HepG2 (cell line): ENCODE measurements at regions not wholly inside any gene's neighbourhood (a gene's known extent, or its start where the extent isn't known, plus 50 kb on each side); places are given as distances from the start of the nearest gene placed in this dataset.

ENCODE experiments used
- CENPX ChIP-seq: sonication (generic); formaldehyde crosslinking; IDR thresholded peaks from 2 replicates; pipeline ENCODE4 v1.9.0; 2021; ENCODE audit warnings: mild to moderate bottlenecking, missing genetic modification reagents, moderate library complexity
- GABPB1 ChIP-seq: IDR thresholded peaks from 2 replicates; pipeline ENCODE4 v1.6.1; 2016; ENCODE audit warnings: mild to moderate bottlenecking, missing genetic modification reagents, moderate library complexity, missing compliant biosample characterization
- GLI4 ChIP-seq: sonication (generic); formaldehyde crosslinking; IDR thresholded peaks from 2 replicates; pipeline ENCODE4 v1.5.1; 2020; ENCODE audit warnings: missing genetic modification reagents, mild to moderate bottlenecking, moderate library complexity, borderline replicate concordance
- PHB2 ChIP-seq: fragments of 450-650 bp; IDR thresholded peaks from 2 replicates; pipeline ENCODE4 v1.6.1; 2018; ENCODE audit not compliant: partially characterized antibody
- RXRB ChIP-seq: IDR thresholded peaks from 2 replicates; pipeline ENCODE4 v1.6.1; 2016; ENCODE audit warnings: borderline replicate concordance, missing genetic modification reagents, missing compliant biosample characterization
- SETDB1 ChIP-seq: sonication (generic); formaldehyde crosslinking; IDR thresholded peaks from 2 replicates; pipeline ENCODE4 v1.5.1; 2020; ENCODE audit warnings: missing genetic modification reagents, mild to moderate bottlenecking, borderline replicate concordance
- SP2 ChIP-seq: sonication (generic); formaldehyde crosslinking; IDR thresholded peaks from 2 replicates; pipeline ENCODE4 v1.5.1; 2020; ENCODE audit warnings: mild to moderate bottlenecking, missing genetic modification reagents
- ZNF318 ChIP-seq: sonication (generic); formaldehyde crosslinking; IDR thresholded peaks from 2 replicates; pipeline ENCODE4 v1.4.0; 2020; ENCODE audit warnings: mild to moderate bottlenecking, missing genetic modification reagents
- ZNF646 ChIP-seq: sonication (generic); formaldehyde crosslinking; IDR thresholded peaks from 2 replicates; pipeline ENCODE4 v1.9.0; 2021; ENCODE audit warnings: mild to moderate bottlenecking, missing genetic modification reagents
- ZSCAN20 ChIP-seq: sonication (generic); formaldehyde crosslinking; IDR thresholded peaks from 2 replicates; pipeline ENCODE4 v1.4.0; 2020; ENCODE audit warnings: missing genetic modification reagents, mild to moderate bottlenecking, borderline replicate concordance
- TF ChIP-seq, protein P1 (sequence below): sonication (generic); formaldehyde crosslinking; IDR thresholded peaks from 2 replicates; pipeline ENCODE4 v1.4.0; 2020; ENCODE audit warnings: mild to moderate bottlenecking, missing genetic modification reagents

- TF ChIP-seq ZNF646 (CRISPR knock-in tag) (no peak), ZNF318 (no peak), SETDB1 (CRISPR knock-in tag) (no peak), ZSCAN20 (CRISPR knock-in tag) (no peak), GABPB1 (peak; percentile 71), SP2 (CRISPR knock-in tag) (0 out of 2 replicates have a peak, but pooled peaks have one; percentile 24), RXRB (no peak), GLI4 (CRISPR knock-in tag) (no peak), PHB2 (no peak), CENPX (CRISPR knock-in tag) (no peak)
- TF ChIP-seq, protein P1, sequence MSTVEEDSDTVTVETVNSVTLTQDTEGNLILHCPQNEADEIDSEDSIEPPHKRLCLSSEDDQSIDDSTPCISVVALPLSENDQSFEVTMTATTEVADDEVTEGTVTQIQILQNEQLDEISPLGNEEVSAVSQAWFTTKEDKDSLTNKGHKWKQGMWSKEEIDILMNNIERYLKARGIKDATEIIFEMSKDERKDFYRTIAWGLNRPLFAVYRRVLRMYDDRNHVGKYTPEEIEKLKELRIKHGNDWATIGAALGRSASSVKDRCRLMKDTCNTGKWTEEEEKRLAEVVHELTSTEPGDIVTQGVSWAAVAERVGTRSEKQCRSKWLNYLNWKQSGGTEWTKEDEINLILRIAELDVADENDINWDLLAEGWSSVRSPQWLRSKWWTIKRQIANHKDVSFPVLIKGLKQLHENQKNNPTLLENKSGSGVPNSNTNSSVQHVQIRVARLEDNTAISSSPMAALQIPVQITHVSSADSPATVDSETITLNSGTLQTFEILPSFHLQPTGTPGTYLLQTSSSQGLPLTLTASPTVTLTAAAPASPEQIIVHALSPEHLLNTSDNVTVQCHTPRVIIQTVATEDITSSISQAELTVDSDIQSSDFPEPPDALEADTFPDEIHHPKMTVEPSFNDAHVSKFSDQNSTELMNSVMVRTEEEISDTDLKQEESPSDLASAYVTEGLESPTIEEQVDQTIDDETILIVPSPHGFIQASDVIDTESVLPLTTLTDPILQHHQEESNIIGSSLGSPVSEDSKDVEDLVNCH (CRISPR knock-in tag): no peak
Observed at GRCh38 chr5:88140856-88141752, 127.5 kb downstream of the TMEM161B start (continued).
